Testis (tissue), 2 donors: ENCODE measurements at regions not wholly inside any gene's neighbourhood (a gene's known extent, or its start where the extent isn't known, plus 50 kb on each side); places are given as distances from the start of the nearest gene placed in this dataset.

Experiments used
- POLR2A ChIP-seq: fragments of 450-650 bp; IDR thresholded peaks from one replicate; pipeline ENCODE4 v1.6.1; 2017; ENCODE audit warnings: antibody characterized with exemption, mild to moderate bottlenecking, moderate library complexity
- TF ChIP-seq, protein P1 (sequence below), 3 experiments: fragments of 450-650 bp in 2 of 3; fragments of 200-600 bp in 1 of 3; sonication (generic) in 1 of 3; IDR thresholded peaks; one replicate each; pipeline ENCODE4 v1.5.1; 2016 to 2019; ENCODE audit warnings: antibody characterized with exemption in 3 of 3, mild to moderate bottlenecking in 2 of 3, moderate library complexity in 1 of 3

GRCh38 chr2:15855766-15856260 is 84.5 kb upstream of the MYCN start:
- TF ChIP-seq POLR2A: no peak
- TF ChIP-seq, protein P1, sequence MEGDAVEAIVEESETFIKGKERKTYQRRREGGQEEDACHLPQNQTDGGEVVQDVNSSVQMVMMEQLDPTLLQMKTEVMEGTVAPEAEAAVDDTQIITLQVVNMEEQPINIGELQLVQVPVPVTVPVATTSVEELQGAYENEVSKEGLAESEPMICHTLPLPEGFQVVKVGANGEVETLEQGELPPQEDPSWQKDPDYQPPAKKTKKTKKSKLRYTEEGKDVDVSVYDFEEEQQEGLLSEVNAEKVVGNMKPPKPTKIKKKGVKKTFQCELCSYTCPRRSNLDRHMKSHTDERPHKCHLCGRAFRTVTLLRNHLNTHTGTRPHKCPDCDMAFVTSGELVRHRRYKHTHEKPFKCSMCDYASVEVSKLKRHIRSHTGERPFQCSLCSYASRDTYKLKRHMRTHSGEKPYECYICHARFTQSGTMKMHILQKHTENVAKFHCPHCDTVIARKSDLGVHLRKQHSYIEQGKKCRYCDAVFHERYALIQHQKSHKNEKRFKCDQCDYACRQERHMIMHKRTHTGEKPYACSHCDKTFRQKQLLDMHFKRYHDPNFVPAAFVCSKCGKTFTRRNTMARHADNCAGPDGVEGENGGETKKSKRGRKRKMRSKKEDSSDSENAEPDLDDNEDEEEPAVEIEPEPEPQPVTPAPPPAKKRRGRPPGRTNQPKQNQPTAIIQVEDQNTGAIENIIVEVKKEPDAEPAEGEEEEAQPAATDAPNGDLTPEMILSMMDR (IDR thresholded peaks at IDR 0.05): no peak
